Adrenal gland (tissue), 5 donors: ENCODE measurements at regions not wholly inside any gene's neighbourhood (a gene's known extent, or its start where the extent isn't known, plus 50 kb on each side); places are given as distances from the start of the nearest gene placed in this dataset.

Experiments
- CTCF ChIP-seq, 6 experiments: fragments of 450-650 bp in 4 of 6; fragments of 200-600 bp in 2 of 6; sonication (generic) in 1 of 6; IDR thresholded peaks; 1 replicate in 5 of 6; 2 replicates in 1 of 6; pipeline versions ENCODE4 v1.5.1 to v1.8.0; 2016 to 2021; ENCODE audit warnings: antibody characterized with exemption in 6 of 6, mild to moderate bottlenecking in 2 of 6, moderate library complexity in 1 of 6
- POLR2A ChIP-seq, 2 donors: fragments of 450-650 bp; IDR thresholded peaks; one replicate each; pipeline ENCODE4 v1.6.1; 2017; ENCODE audit warnings: antibody characterized with exemption in 2 of 2, mild to moderate bottlenecking in 2 of 2, moderate library complexity in 1 of 2
- donor health status: DM: no; HTN: no; CAD: no.

GRCh38 chr4:159434114-159434870, 331.4 kb downstream of the RAPGEF2 start:
- TF ChIP-seq CTCF (IDR thresholded peaks at IDR 0.05) (no peak), POLR2A (IDR thresholded peaks at IDR 0.05) (no peak)
